GM21825 (cell line): ENCODE measurements at regions not wholly inside any gene's neighbourhood (a gene's known extent, or its start where the extent isn't known, plus 50 kb on each side); places are given as distances from the start of the nearest gene placed in this dataset.
"Not testable (repeated sequence)": the region's sequence is repeated elsewhere in the genome, so short reads cannot be mapped to it uniquely, and the experiment has no call there.

Experiments
- ATAC-seq: cut with Tn5 transposase; IDR thresholded peaks from one replicate; pipeline ENCODE4 v1.9.1; 2021; ENCODE audit warnings: mild to moderate bottlenecking, moderate library complexity; ENCODE audit not compliant: unreplicated experiment

DNA sequence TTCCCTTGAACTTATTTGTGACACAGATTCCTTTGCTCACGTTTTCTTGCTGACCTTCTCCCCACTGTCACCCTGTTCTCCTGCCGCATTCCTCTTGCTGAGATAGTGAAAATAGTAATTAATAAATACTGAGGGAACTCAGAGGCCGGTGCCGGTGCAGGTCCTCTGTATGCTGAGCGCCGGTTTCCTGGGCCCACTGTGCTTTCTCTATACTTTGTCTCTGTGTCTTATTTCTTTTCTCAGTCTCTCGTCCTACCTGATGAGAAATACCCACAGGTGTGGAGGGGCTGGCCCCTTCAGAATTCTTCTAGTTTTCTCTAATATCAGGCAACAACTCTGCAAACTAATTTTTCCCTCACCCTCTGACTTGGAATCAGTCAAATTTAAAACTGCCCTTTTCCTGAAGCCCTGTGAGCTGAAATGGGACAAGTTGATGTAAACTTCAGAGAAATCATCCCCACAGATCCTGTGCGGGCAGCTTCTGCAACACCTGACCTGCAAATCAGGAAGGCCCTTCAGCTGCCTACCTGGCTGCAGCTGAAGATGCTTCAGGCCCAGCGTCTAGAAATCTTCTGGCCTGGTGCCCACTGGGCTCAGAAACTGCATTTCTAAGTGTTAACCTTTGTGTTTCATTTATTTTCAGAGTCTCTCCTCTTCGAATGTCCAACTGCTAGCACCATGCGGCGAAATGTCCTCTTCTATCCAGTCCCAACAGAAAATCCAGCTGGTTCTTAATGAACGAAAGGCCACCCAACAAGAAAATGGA is 149.7 kb downstream of the TMEM121 start:
- not testable (repeated sequence) for ATAC-seq

DNA sequence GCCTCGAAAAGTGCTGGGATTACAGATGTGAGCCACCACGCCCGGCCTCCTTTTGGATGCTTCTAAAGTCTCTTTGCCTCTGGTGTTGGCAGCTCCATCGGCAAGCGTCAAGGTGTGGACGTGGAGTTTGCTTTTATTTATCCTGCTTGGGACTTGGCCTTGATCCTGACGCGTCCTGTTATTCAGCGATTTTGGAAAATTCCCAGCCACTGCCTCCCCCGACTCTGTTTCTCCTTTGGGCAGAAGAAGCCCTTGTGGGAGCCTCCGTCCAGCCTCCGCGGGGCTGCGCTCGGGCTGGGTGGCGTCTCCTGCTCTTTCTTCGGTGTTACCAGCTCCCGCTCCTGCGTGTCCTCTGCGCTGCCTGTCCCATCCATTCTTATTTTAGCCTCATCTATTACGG is 151.7 kb downstream of the TMEM121 start:
- not testable (repeated sequence) for ATAC-seq

DNA sequence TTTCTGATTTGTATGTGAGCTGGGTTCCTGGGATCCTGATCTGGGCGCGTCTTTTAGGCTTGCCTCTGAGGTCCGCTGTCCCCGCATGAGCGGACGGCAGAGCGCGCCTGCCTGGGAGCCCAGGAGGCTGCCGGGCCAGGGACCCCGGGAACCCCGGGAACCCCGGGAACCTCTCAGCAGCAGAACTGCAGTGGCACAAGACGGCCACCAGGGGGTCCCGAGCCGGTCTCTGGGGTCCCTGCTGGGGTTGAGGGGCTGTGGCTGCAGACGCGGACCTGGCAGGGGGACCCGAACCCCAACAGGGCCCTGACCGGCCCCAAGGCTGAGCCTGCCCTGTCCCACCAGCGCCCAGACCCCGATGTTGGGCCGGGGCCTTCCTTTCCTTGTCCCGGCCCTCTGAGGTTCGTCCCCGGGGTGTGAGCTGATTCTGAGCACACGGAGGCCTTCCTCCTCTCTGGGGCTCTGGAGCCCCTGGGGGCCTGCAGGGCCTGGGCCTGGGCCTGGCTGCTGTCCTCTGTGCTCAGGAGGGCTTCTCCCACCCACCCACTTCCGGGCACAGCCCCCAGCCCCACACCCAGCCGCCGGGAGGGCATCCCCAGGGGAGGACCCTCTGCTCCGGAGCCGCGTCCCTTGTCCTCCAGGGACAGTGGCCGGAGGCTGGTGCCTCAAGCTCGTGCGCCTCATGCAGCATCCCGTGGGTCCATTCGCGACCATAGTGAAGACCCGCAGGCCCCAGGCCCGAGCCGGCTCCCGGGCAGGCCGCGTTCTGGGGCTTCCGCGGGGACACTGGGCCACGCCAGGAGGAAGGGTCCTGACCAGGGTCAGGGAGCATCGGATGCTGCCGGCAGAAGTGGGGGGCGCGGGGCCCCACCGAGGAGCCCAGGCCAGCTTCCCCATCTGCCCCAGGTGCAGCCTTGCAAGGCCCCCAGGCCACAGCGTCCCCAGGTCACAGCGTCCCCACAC is 152.9 kb downstream of the TMEM121 start:
- not testable (repeated sequence) for ATAC-seq

DNA sequence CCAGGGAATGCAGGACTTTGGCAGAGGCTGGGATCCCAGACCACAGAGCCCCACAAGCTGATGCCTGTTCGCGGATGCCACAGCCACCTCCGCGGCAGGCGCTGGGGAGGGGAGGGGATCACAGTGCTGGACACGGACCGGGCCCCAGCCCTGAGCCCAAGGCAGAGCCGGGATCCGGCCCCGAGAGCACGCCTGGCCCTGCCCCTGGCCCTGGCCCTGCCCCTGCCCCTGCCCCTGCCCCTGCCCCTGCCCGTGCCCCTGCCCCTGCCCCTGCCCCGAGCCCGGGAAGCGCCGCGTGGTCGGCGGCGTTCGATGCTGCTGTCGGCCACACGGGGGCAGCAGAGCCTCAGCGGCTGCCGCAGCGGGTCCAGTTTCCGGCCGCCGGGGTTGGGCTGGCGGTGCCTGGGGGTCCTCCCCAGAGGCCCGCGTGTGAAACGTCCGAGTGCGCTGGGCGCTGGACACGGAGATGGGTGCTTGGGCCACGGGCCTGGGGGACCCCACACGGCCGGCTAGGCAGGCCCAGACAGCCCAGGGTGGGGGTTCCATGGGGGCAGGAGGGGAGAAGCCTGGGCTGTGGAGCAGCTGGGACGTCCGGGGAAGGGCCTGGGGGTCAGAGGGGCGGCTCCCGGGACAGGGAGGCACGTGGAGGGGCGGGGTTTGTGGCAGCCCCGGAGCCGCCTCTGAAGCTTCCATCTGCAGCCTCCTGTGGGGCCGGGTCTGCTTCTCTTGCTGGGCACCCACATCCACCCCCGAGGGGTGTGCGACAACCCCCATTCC is 153.8 kb downstream of the TMEM121 start:
- ATAC-seq: peak; percentile 40

DNA sequence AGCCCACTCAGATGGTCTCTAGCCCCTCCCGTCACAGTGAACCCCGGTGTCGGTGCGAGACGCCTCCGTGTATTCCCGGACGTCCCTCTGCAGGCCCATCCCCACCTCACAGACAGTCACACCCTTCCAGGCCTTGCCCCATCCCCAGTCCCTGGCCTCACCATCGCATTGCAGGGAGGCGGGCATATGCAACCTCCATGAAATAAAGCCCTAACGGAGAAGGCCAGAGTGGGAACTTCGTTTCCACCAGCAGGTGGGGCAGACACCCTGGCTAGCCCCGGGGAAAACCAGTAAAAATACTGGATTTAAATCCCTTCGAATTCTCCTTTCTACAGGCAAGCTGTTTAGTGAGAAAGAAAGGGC is 154.3 kb downstream of the TMEM121 start:
- ATAC-seq: peak; percentile 38

DNA sequence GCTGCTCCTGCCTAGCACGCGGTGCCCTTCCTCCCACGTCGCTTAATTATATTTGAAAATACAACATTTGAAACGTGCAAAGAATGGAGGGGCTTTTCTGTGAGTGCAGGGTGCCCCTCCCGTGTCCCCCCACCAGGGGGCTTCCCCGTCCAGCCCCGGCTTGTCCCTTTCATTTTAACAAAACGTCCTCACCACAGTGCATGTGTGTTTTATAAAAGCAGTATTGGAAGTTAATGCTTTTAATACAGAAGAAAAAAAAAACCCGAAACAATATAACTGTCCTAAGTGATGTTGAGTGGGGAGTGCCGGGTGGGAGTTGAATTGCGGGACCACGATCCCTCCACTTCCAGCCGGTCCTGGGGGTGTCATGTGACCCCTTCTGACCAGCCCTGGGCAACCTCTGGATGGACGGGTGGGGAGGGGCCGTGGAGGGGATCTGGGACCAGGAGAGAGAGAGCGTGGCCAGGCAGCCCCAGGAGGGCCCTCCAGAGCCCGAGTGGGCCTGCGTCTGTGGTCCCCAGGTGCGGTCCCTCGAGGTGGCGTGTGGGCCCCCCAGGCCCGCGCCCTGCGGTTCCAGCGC is 155.3 kb downstream of the TMEM121 start:
- ATAC-seq: not testable (repeated sequence)

DNA sequence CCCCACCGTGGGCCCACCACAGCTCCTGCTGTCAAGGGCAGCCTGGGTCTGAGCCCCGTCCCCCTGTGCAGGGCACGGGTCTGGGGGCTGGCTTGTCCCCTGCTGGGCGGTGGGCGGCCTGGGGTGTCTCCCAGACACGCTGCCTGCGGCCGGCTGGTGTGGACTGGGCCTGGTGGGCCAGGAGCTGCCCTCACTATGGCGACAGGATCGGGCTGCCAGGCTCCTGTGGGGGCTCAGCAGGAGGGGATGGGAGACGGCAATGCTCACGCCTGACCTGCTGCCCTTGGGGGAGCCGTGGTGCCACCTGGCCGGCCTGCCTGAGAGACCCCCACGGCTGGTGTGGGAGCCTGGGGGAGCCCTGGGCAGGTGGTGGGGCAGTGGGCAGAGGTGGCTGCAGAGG is 156.1 kb downstream of the TMEM121 start:
- ATAC-seq: not testable (repeated sequence)

DNA sequence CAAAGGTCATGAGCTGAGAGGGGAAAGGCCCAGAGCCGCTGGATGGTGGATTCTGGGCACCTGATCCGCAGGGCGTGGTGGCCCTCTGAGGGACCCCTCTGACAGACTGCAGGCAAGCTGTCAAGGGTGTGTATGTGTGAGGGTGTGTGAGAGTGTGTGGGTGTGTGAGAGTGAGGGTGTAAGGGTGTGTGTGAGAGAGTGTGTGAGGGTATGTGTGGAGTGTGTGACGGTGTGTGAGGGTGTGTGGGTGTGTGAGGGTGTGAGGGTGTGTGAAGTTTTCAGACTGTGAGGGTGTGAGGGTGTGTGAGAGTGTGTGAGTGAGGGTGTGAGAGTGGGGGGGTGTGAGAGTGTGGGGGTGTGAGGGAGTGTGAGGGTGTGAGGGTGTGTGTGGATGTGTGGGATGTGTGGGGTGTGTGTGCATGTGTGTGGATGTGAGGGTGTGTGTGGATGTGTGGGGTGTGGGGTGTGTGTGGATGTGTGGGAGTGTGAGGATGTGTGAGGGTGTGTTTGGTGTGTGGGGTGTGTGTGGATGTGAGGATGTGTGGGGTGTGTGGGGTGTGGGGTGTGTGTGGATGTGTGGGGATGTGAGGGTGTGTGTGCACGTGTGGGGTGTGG is 156.7 kb downstream of the TMEM121 start:
- ATAC-seq: no peak

DNA sequence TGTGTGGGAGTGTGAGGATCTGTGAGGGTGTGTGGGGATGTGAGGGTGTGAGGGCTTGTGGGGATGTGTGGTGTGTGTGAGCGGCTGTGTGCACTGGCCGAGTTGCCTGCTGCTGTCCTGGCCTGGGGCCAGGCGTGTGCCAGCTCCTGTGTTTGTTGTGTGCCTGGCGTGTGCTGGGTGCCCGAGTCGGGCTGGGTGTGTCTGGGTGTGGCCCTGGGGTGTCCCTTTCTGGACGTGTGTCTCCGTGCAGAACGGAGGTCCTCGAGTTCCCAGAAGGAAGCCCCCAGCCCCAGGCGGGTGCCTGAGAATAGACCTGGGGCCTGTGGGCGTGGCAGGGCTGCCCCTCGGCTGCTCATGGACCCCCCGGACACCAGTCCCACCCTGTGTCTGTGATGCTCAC is 157.7 kb downstream of the TMEM121 start:
- not testable (repeated sequence) for ATAC-seq

DNA sequence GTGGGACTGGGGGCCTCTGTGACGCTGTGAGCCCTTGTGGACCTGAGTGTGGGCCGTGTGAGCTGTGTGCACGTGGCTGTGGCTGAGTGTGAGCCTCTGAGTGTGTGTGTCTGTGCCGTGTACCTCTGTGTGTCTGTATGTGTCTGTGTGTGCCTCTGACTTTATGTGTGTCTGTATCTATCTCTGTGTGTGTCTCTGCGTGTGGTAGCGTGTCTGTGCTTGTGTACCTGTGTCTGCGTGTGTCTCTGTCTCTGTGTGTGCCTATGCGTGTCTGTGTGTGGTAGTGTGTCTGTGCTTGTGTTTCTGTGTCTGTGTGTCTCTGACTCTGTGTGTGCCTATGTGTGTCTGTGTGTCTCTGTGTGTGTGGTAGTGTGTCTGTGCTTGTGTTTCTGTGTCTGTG is 158.2 kb downstream of the TMEM121 start:
- not testable (repeated sequence) for ATAC-seq

DNA sequence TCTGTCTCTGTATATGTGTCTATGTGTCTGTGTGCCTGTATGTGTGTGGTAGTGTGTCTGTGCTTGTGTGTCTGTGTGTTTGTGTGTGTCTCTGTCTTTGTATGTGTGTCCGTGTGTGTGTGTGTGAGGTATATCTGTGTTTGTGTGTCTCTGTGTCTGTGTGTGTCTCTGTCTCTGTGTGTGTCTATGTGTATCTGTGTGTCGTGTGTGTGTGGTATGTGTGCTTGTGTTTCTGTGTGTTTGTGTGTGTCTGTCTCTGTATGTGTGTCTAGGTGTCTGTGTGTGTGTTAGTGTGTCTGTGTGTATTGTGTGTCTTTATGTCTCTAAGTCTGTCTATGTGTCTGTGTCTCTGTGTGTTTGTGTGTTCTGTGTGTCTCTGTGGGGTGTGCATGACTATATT is 158.6 kb downstream of the TMEM121 start:
- ATAC-seq: no peak

DNA sequence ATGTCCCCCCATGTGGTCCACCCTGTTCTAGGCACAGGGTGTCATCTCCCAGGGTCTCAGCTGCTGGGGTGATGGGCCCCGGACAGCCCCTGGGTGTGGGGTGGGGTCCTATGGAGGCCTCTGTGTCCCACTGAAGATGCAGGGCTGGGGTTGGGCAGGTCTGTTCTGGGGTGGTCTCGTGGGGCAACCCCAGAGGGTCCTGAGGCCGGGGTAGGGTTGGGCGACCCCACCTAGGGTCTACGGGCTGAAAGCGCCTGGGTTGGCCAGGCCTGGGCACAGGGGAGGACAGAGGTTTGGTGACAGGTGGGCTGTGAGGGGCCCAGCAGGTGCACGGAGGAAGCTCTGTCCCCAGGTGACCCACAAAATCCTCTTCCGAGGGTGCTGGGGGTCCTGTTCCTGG is 159.2 kb downstream of the TMEM121 start:
- ATAC-seq: not testable (repeated sequence)

DNA sequence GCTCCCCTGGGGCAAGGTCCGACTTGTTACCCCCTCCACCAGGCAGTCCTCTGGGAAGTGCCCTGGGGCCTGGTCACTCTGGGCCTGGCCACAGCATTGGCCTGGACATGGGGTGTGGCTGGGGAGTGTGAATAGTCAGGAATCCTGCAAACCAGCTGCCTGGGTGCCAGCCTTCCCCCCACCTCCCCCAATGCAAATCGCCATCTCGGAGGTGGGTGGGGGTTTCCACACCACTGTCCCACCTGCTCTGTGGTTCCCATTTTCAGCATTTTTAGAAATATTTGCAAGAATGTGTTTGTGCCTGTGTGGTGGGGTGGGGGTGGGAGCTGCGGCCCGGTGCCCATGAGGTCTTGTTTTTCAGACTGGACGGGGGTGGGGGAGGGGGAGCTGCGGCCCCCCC is 159.7 kb downstream of the TMEM121 start:
- peak; percentile 28 for ATAC-seq

DNA sequence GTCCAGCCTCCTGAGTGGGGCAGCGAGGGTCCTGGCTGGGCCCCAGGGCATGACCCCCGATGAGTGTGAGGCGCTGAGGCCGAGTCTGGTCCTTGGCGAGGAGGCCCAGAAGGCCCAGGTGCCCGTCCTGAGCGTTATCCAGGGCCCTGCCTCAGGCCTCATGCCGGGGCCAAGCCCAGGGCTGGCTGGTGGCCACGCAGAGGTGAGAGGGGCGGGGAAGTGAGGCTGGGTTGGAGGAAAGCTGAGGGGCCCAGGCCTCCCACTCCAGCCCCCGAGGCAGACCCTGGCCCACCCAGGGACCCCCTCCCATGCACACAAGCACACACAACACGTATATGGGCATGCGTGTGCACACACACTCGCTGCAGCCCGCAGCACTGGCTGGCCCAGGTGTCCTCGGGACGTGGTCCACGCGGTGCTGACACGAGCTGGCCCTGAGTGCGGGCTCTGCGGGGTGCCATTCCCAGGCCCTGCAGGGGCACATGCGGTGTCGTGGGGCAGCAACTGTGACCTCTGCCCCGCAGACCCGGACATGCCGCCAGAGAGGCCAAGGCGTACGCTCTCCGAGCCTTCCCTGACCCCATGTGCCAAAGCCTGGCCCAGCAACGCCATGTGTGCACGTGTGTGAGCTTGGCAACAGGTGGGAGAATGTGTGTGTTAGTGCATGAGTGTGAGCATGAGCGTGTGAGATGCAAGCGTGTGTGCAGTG is 160.2 kb downstream of the TMEM121 start:
- peak; percentile 12 for ATAC-seq

DNA sequence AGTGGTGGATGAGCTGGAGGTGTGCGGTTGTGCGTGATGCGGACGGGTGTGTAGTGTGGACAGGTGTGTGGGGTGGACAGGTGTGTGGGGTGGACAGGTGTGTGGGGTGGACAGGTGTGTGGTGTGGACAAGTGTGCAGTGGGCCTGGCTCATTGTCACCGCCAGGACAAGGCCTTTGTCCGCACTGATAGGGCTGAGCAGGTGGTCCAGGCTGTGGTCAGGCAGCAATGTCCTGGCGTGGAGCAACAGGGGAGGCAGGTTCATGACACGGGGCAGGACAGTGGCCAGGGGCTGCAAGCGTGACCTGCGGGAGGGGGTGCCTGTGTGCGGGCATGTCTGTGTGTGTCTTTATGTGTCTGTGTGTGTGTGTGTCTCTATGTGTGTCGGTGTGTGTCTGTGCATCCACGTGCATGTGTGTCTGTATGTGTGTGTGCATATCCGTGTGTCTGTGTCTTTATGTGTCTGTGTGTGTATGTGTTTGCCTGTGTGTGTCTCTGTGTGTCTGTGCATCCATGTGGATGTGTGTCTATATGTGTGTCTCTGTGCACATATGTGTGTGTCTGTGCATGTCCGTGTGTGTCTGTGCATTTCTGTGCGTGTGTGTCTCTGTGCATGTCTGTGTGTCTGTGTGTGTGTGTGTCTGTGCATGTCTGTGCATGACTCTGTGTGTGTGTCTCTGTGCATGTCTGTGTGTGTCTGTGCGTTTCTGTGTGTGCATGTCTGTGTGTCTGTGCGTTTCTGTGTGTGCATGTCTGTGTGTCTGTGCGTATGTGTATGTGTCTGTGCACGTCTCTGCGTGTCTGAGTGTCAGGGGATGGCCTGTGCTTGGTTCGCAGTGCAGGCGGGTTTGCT is 161.0 kb downstream of the TMEM121 start:
- not testable (repeated sequence) for ATAC-seq

DNA sequence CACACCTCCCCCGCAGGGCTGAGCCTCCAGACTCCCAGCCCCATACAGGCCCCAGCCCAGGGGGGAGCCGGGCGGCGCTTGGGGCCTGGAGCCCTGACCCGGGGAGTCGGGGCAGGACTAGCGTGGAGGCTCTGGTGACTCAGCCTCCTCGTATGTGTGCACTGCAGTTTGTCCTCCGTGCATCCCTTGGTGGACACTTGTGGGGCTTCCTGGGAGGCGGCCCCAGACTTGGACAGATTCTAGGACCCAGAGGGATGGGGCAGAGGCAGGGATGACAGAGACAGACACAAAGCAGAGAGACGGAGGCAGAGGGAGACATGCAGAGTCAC is 161.6 kb downstream of the TMEM121 start:
- peak; percentile 33 for ATAC-seq

DNA sequence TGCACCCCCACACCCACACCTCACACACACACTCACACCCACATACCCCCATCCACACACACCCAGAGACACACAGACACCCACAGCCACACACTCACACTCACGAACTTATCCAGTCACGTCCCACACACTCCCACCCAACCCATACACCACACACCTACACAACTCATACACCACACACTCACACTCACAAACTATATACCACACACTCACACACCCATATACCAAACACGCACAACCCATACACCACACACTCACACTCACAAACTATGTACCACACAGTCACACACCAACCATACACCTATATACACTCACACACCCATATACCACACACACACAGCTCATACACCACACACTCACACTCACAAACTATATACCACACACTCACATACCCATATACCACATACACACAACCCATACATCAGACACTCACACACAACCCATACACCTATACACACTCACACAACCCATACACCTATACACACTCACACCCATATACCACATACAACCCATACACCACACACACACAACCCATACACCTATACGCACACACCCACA is 162.4 kb downstream of the TMEM121 start:
- not testable (repeated sequence) for ATAC-seq

DNA sequence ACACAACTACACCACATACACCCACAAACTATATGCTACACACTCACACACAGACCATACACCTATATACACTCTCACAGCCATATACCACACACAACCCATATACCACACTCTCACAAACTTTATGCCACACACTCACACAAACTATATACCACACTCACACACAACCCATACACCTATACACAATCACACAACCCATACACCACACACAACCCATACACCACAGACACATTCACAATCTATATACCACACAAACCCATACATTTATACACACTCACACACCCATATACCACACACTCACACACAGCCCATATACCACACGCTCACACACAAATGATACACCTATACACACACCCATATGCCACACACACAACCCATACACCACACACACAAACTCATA is 163.3 kb downstream of the TMEM121 start:
- no peak for ATAC-seq

DNA sequence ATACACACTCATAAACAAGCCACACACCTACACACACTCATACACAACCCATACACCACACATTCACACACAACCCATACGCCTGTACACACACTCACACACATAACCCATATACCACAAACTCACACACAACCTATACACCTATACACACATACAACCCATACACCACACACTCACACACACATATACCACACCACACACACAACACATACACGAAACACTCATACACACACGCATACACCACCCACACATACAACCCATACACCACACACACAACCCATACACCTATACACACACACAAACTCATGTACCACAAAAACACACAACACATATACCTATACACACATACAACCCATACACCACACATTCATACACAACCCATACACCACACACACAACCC is 164.3 kb downstream of the TMEM121 start:
- ATAC-seq: no peak
